DND-41 (cell line): ENCODE measurements at regions not wholly inside any gene's neighbourhood (a gene's known extent, or its start where the extent isn't known, plus 50 kb on each side); places are given as distances from the start of the nearest gene placed in this dataset.

Experiments used
- ATAC-seq: fragments of 200-7000 bp; cut with Tn5 transposase; 3 replicates; pipeline ENCODE4 v1.9.1; 2021; ENCODE audit warnings: low read depth; ENCODE audit not compliant: insufficient read depth
- DNase-seq: peaks from one replicate; pipeline ENCODE4 v3.0.0-alpha.2; 2020
- H2AFZ ChIP-seq: 2 replicates; pipeline ENCODE4 v1.6.0; 2012; ENCODE audit warnings: low read depth, low read length
- H3K27ac ChIP-seq: 2 replicates; pipeline ENCODE4 v1.5.1; 2012; ENCODE audit warnings: low read length, inconsistent platforms
- H3K27me3 ChIP-seq: fragments of 200-600 bp; sonication (generic); 2 replicates; pipeline ENCODE4 v1.6.0; 2012; ENCODE audit warnings: low read length, mild to moderate bottlenecking, inconsistent platforms; ENCODE audit not compliant: insufficient read depth, poor library complexity
- H3K36me3 ChIP-seq: 2 replicates; pipeline ENCODE4 v1.5.1; 2012; ENCODE audit warnings: low read length, inconsistent platforms; ENCODE audit not compliant: insufficient read depth
- H3K4me1 ChIP-seq: 2 replicates; pipeline ENCODE4 v1.5.1; 2012; ENCODE audit warnings: mild to moderate bottlenecking, low read length; ENCODE audit not compliant: insufficient read depth
- H3K4me2 ChIP-seq: 2 replicates; pipeline ENCODE4 v1.6.0; 2012; ENCODE audit warnings: mild to moderate bottlenecking, moderate library complexity, low read length, inconsistent platforms; ENCODE audit not compliant: insufficient read depth
- H3K4me3 ChIP-seq, 2 experiments: fragments of 200-600 bp in 1 of 2; shearing (Covaris generic) in 1 of 2; 2 replicates each; pipeline ENCODE4 v1.5.1; 2012 to 2016; ENCODE audit warnings: inconsistent platforms in 2 of 2, low read length in 2 of 2, mild to moderate bottlenecking in 2 of 2, low read depth in 1 of 2, moderate library complexity in 1 of 2
- H3K79me2 ChIP-seq: 2 replicates; pipeline ENCODE4 v1.6.0; 2012; ENCODE audit warnings: low read length, inconsistent platforms; ENCODE audit not compliant: insufficient read depth
- H3K9ac ChIP-seq: 2 replicates; pipeline ENCODE4 v1.6.0; 2012; ENCODE audit warnings: low read depth, mild to moderate bottlenecking, inconsistent platforms, low read length, moderate library complexity
- H3K9me3 ChIP-seq: 2 replicates; pipeline ENCODE4 v1.5.1; 2012; ENCODE audit warnings: low read length, moderate library complexity, mild to moderate bottlenecking, inconsistent platforms; ENCODE audit not compliant: insufficient read depth, severe bottlenecking
- H4K20me1 ChIP-seq: 2 replicates; pipeline ENCODE4 v1.6.0; 2012; ENCODE audit warnings: low read length; ENCODE audit not compliant: insufficient read depth
- CTCF ChIP-seq: IDR thresholded peaks from 2 replicates; pipeline ENCODE4 v1.5.1; 2012; ENCODE audit warnings: borderline replicate concordance, low read length, moderate library complexity, mild to moderate bottlenecking; ENCODE audit not compliant: poor library complexity, severe bottlenecking; ENCODE audit errors: extremely low read depth
- EZH2 ChIP-seq: IDR thresholded peaks from 3 replicates; pipeline ENCODE4 v1.6.1; 2012; ENCODE audit warnings: borderline replicate concordance, low read depth, mild to moderate bottlenecking, moderate library complexity, low read length, inconsistent platforms; ENCODE audit not compliant: severe bottlenecking

GRCh38 chr6:97668716-97669115 is 385.7 kb upstream of the MMS22L start:
- no peak overlapping the region for H3K4me3 ChIP-seq
- H2AFZ ChIP-seq: no peak overlapping the region
- no peaks in the 10 kb centered on the region for H3K36me3 ChIP-seq
- no peak overlapping the region for H3K27ac ChIP-seq
- no peak for DNase-seq
- no peaks in the 10 kb centered on the region for H3K9me3 ChIP-seq
- no peak overlapping the region for H3K9ac ChIP-seq
- TF ChIP-seq CTCF: no peak
- no peak for TF ChIP-seq EZH2
- H3K4me1 ChIP-seq: no peaks in the 10 kb centered on the region
- ATAC-seq: no peak
- H3K27me3 ChIP-seq: peaks cover 4% of the 10 kb centered on the region
- H3K79me2 ChIP-seq: no peaks in the 10 kb centered on the region
- H3K4me2 ChIP-seq: no peak overlapping the region
- no peaks in the 10 kb centered on the region for H4K20me1 ChIP-seq

- Histone ChIP-seq H3K4me2 (no peak overlapping the region), H3K27me3 (peaks cover 4% of the 10 kb centered on the region), H3K27ac (no peak overlapping the region), H3K4me3 (no peak overlapping the region), H3K36me3 (no peaks in the 10 kb centered on the region), H3K4me1 (no peaks in the 10 kb centered on the region), H4K20me1 (no peaks in the 10 kb centered on the region), H3K9ac (no peak overlapping the region), H2AFZ (no peak overlapping the region), H3K79me2 (no peaks in the 10 kb centered on the region), H3K9me3 (no peaks in the 10 kb centered on the region)
- no peak for DNase-seq
- ATAC-seq: no peak
- TF ChIP-seq CTCF (no peak), EZH2 (no peak)
Observed at GRCh38 chr6:97669191-97670031, 386.4 kb upstream of the MMS22L start.

- Histone ChIP-seq H3K4me2 (no peak overlapping the region), H3K4me3 (no peak overlapping the region), H3K79me2 (no peaks in the 10 kb centered on the region), H3K27me3 (no peaks in the 10 kb centered on the region), H4K20me1 (no peaks in the 10 kb centered on the region), H3K9me3 (no peaks in the 10 kb centered on the region), H2AFZ (no peak overlapping the region), H3K27ac (no peak overlapping the region), H3K9ac (no peak overlapping the region), H3K36me3 (no peaks in the 10 kb centered on the region), H3K4me1 (no peaks in the 10 kb centered on the region)
- no peak for DNase-seq
- TF ChIP-seq EZH2 (no peak), CTCF (no peak)
- ATAC-seq: no peak
Observed at GRCh38 chr6:97674802-97675201, 391.8 kb upstream of the MMS22L start.

GRCh38 chr6:97677626-97678025 is 394.6 kb upstream of the MMS22L start:
- no peak for ATAC-seq
- Histone ChIP-seq H3K9ac (no peak overlapping the region), H3K4me2 (no peak overlapping the region), H4K20me1 (no peaks in the 10 kb centered on the region), H3K9me3 (no peaks in the 10 kb centered on the region), H2AFZ (no peak overlapping the region), H3K4me3 (no peak overlapping the region), H3K36me3 (no peaks in the 10 kb centered on the region), H3K4me1 (no peaks in the 10 kb centered on the region), H3K27me3 (no peaks in the 10 kb centered on the region), H3K27ac (no peak overlapping the region), H3K79me2 (no peaks in the 10 kb centered on the region)
- TF ChIP-seq CTCF (no peak), EZH2 (no peak)
- DNase-seq: no peak
